Spleen (tissue), 7 donors: ENCODE measurements at regions not wholly inside any gene's neighbourhood (a gene's known extent, or its start where the extent isn't known, plus 50 kb on each side); places are given as distances from the start of the nearest gene placed in this dataset.

ENCODE experiments used
- POLR2A ChIP-seq, 3 donors: fragments of 450-650 bp; IDR thresholded peaks; one replicate each; pipeline ENCODE4 v1.5.1; 2017; ENCODE audit warnings: antibody characterized with exemption in 3 of 3, mild to moderate bottlenecking in 1 of 3
- TF ChIP-seq, protein P1 (sequence below), 11 experiments: fragments of 200-600 bp in 7 of 11; fragments of 450-650 bp in 4 of 11; sonication (generic) in 4 of 11; IDR thresholded peaks in 8 of 11; conservative IDR thresholded peaks in 3 of 11; 1 replicate in 7 of 11; 2 replicates in 4 of 11; pipeline versions ENCODE4 v1.4.0 to v1.8.0; 2016 to 2021; ENCODE audit warnings: antibody characterized with exemption in 11 of 11, inconsistent platforms in 4 of 11, mild to moderate bottlenecking in 1 of 11
- donor health status: DM: no; HTN: no; CAD: no; lungs with moderate emphysema.
- donor health status: DM: no; HTN: no; CAD: no.
- donor health status: DM: no; HTN: no; CAD: no.

DNA sequence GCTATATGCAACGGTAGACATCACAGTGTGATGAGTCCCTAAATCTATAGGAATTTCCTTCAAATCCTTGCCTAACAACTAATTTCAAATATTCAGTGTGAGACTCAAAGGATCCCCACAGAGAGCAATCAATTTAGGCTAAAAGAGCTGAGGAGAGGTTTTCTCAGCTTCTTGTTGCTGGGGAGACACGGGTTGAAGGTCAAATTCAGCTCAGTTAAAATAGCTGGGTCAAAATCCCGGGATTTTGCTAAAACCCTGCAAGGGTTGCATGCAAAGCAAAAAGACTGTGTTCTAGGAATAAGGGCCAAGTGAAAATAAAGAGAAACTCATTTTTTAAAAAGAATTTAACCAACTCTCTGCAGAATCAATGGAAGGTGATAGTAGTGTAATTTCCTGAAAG is 1073.4 kb downstream of the NLGN4X start:
- no peak for TF ChIP-seq POLR2A (IDR thresholded peaks at IDR 0.05)
- TF ChIP-seq, protein P1, sequence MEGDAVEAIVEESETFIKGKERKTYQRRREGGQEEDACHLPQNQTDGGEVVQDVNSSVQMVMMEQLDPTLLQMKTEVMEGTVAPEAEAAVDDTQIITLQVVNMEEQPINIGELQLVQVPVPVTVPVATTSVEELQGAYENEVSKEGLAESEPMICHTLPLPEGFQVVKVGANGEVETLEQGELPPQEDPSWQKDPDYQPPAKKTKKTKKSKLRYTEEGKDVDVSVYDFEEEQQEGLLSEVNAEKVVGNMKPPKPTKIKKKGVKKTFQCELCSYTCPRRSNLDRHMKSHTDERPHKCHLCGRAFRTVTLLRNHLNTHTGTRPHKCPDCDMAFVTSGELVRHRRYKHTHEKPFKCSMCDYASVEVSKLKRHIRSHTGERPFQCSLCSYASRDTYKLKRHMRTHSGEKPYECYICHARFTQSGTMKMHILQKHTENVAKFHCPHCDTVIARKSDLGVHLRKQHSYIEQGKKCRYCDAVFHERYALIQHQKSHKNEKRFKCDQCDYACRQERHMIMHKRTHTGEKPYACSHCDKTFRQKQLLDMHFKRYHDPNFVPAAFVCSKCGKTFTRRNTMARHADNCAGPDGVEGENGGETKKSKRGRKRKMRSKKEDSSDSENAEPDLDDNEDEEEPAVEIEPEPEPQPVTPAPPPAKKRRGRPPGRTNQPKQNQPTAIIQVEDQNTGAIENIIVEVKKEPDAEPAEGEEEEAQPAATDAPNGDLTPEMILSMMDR (IDR thresholded peaks at IDR 0.05 in 8 of 11, conservative IDR thresholded peaks at IDR 0.05 in 3 of 11): no peak
